ENCODE measurements at regions not wholly inside any gene's neighbourhood (a gene's known extent, or its start where the extent isn't known, plus 50 kb on each side); places are given as distances from the start of the nearest gene placed in this dataset.

GRCh38 chr2:34849827-34850226, 1250.7 kb upstream of the FAM98A start:
- TF ChIP-seq POLR2A (IDR thresholded peaks at IDR 0.05) = no peak
- TF ChIP-seq, protein P1, sequence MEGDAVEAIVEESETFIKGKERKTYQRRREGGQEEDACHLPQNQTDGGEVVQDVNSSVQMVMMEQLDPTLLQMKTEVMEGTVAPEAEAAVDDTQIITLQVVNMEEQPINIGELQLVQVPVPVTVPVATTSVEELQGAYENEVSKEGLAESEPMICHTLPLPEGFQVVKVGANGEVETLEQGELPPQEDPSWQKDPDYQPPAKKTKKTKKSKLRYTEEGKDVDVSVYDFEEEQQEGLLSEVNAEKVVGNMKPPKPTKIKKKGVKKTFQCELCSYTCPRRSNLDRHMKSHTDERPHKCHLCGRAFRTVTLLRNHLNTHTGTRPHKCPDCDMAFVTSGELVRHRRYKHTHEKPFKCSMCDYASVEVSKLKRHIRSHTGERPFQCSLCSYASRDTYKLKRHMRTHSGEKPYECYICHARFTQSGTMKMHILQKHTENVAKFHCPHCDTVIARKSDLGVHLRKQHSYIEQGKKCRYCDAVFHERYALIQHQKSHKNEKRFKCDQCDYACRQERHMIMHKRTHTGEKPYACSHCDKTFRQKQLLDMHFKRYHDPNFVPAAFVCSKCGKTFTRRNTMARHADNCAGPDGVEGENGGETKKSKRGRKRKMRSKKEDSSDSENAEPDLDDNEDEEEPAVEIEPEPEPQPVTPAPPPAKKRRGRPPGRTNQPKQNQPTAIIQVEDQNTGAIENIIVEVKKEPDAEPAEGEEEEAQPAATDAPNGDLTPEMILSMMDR (IDR thresholded peaks at IDR 0.05) = no peak
- no peak for TF ChIP-seq POLR2AphosphoS5 (IDR thresholded peaks at IDR 0.05)
